Embryonic facial prominence (tissue), 1 donor: ENCODE measurements at regions not wholly inside any gene's neighbourhood (a gene's known extent, or its start where the extent isn't known, plus 50 kb on each side); places are given as distances from the start of the nearest gene placed in this dataset.

Experiments
- DNase-seq: peaks from one replicate; pipeline ENCODE4 v3.0.0-alpha.2; 2016; ENCODE audit errors: extremely low spot score

DNA sequence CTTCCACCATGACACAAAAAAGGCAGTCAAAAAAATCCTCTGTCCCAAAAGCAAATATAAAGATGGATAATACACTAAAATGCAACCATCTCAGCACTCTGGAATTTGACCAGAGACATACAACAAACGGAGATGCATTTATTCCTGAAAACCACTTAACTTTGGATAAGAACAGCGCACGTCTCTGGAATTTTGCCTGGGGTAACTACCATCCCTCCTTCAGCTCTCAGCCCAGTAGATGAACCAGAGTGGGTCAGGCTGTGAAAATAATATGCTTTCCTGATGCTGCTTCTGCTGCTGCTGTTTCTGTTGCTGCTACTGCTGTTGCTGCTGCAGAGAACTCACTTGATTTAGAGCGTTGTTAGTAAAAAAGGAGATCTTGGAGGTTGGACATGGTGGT, 133.8 kb upstream of the ACVR2A start:
- no peak for DNase-seq

DNA sequence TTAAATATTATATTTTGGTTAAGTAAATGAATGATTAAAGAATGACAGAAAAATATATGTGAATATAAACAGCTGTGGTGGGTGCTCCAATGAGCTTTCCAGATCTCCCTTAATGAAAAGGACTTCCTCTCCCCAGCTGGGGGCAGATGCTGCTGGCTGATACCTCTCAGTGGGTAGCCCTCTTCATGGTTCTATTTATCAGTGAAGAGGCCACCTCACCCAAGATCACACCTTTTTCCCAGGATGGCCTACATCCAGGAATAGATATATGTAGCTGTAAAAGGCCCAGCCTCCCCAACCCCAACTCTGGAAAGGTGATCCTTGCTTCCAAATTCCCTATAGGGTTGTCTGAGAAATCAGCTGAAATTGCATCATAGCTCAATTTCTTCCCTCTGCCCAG, 135.2 kb upstream of the ACVR2A start:
- no peak for DNase-seq

DNA sequence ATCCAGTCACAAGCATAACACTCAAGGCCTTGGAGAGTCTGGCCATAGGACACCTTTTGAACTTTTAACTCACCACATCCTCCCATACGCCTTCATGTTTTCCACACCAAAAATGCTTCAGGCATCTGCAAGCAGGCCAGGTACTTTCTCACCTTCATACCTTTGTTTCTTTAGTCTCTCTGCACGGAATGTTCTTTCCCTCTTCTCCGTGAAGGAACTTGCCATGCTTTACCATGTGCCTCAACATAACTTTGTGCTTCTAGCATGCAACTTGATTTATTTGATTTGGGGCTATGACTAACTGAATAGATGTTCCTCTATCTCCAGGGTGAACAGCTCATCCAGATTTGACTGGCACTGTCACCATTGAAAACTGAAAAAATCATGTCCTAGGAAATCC, 141.7 kb upstream of the ACVR2A start:
- no peak for DNase-seq

DNA sequence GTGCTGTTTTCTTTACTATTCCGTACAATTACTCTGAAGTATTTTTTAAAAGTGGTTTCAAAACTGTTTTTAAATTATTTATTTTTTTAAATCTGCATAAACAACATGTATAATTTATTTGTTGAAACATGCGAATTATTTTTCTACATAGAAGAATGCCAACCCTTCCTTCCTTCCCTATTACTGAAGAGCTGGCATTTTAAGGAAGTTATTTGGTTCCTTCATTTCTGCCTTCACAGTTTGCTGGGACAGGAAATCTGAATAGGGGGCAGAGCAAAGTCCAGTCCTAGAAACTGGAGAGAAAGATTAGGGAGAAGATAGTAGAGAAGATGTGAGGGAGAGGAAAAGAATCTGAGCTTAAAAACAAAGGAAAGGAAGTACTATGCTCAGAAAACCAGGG, 146.7 kb upstream of the ACVR2A start:
- DNase-seq = no peak

DNA sequence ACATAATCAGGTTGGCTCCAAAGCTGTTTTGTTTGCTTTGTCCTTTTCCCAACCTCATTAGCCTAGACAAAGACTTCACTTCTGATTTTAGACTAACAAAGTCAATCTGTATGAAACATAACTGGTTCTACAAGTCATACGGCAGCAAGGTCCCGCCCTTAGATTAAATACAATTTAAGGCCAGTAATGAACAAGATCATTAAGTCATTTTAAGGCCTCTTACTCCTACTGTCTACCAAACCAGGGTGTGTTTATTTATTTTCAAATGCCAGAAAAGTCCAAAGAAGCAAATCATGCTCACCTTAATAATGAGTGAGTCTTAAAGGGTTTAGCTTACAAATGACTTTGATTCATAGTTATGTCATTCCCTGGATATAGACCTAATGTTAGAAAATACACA, 148.4 kb upstream of the ACVR2A start:
- DNase-seq = no peak

DNA sequence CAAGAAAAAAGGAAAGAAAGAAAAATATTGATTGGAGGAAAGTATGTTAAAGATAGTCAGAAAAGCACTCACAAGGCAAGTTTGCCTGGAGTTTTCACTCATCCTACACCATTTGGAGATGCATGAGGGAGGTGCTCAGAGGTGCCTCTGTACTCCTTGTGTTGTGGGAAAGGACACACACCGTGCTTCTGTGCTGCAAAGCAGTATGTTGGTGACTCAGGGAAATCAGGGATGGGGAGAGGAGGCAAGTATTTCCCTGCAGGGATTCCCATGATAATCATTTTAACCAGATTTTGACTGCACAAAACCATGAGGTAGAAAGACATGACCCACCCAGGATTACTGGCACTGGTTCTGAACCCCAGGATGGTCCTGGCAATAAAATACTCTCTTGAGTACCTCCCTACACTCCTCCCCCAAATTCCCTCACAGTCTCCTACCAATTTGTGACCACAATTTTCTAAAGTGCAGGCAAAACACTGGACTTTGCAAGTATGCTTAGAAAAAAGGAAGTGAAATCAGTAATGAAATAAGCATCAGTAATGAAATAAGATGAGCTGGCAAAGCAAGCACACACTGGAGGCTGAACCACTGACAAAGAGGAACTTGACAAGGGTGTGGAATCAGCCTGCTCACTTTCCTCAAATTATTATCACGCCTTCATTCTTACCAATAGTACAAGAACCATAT, 155.5 kb upstream of the ACVR2A start:
- no peak for DNase-seq

DNA sequence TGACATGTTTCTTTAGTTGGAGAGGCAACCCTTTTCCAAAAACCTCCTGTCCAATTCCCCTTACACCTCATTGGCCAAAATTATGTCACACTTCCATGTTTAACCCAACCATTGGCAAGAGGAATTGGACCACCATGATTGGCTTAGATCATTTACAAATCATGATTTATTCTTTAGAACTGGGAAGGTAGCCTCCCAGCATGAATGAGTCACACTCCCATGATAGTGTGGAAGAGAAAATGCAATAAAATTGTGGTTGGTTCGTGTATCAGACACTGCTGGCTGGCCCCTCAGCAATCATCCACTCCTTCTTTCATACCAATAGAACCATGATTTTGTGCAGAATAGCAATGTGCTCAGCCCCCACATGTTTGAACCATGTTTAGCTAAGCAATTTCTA, 156.6 kb upstream of the ACVR2A start:
- no peak for DNase-seq

DNA sequence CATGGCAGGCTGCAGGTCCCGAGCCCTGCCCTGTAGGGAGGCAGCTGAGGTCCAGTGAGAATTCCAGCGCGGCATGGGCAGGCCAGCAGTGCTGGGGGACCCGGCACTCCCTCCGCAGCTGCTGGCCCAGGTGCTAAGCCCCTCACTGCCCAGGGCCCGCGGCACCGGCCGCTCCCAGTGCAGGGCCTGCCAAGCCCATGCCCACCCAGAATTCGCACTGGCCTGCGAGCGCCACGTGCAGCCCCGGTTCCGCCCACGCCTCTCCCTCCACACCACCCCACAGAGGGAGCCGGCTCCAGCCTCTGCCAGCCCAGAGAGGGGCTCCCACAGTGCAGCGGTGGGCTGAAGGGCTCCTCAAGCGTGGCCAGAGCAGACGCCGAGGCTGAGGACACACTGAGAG, 158.5 kb upstream of the ACVR2A start:
- no peak for DNase-seq

DNA sequence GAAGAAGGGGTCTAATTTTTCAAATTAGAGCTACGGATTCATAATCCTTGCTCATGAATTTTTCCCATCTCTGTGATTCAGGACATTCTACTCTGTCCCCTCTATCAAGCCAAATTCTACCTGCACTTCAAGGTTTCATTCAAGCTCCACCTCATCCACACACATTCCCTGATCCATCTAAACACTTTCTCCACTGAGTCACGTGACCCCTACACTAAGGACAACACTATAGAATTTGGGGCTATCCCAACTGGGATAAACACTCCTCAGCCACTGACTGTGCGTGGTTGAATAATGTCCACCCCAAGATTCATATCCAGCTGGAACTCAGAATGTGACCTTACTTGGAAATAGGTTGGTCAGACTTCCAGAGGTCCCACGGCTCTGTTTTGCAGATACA, 159.9 kb upstream of the ACVR2A start:
- no peak for DNase-seq

DNA sequence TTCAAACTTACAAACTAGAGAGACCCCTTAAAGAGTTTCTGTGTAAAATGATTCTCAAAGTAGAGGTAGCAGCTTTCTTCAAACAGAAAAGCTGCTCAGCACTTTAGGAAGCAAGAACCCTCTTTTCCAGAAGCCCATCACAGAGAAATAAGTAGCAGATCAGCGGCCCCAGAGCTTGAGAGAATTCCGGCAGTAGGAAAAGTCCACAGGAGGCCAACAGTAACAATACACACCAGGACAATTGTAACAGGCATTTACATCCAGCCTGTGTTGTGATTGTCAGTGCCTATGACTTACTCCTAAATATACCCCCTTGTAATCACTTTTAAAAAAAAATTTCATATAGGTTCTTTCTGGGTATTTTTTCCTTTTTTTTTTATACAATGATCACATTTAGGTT, 161.4 kb upstream of the ACVR2A start:
- no peak for DNase-seq

DNA sequence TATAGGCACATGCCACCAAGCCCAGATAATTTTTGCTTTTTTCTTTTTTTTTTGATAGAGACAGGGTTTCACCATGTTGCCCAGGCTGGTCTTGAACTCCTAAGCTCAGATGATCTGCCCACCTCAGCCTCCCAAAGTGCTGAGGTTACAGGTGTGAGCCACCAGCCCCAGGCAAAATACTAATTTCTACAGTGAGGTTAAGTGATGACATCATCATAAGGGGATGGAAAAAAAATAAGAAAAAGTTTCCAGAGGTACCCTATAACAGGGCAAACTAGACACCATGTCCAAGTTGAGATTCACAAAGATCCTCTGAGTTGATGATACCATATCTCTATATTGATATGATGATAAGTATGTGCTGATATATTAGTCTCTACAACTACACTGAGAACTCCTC, 163.7 kb upstream of the ACVR2A start:
- no peak for DNase-seq

DNA sequence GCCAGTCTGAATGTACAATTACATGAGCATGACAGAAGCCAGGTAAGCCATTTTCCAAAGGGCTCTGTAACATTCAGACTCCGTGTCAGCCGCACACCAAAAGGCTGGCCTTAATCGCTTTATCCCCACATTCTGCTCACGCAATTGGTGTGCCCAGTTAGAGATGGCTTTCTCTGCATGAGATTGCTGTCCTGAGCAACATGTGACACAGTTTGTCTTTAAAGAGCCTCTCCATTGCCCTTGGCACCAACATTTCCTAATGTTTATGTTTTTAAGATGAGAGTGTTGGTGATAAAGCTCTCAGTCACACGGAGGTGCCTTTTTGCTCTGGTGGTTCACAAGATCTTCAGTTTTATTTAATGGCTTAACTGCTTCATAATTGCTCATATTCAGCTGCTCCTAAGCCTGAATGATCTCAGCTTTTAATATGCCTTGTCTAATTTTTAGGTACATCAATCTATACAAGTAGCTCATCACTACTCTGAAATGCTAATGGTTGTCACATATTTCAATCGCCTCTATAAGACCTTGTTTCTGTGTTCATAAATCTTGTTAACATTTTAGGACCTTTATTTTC, 164.8 kb upstream of the ACVR2A start:
- no peak for DNase-seq

DNA sequence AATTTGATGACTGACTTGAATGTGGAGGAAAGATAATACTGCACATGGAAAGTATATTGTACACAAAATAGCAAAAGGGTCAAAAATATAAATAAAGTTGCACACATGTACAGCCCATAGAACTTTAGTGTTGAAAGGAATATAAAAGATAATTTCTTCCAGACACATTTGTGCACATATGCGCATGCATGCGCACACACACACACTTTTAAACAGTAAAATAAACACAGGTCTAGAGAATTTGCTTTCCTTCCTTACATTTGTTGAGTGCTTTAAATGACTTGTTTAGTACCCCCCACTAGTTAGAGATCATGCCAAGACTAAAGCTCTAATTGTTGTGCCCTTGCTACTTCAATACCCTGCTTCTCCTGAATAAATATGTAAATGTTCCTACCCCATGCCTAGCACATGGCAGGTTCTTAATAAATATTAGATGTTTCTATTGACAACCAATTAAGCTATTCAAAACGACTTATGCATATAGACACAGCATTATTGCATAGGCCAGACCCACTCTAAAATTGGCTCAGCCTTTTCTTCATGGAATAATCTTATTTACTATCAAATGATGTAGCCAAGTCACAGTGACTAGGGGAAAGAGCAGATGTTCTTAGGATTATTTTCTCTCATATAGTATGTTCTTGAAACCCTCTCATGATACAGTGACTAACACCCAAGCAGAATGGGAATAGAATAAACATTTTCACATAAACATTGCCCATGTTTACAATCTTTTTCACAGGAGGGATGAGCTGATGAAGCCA, 165.5 kb upstream of the ACVR2A start:
- DNase-seq = no peak

DNA sequence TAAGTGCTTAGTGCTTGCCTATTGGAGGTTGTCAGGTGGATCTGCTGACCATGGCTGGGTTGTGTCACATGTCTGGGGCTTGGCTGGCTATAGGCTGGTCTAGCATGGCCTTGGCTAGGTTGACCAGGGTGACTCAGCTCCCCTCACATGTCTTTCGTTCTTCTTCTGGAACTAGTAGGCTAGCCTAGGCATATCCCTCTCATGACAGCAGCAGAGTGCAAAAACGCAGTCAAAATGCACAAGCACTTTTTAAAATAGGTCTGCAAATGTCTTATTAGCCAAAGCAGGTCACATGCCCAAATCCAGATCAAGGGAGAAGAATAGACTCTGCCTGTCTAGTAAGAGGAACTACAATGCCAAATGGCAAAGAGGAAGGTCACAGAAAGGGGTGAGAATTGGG, 179.7 kb upstream of the ACVR2A start:
- no peak for DNase-seq

DNA sequence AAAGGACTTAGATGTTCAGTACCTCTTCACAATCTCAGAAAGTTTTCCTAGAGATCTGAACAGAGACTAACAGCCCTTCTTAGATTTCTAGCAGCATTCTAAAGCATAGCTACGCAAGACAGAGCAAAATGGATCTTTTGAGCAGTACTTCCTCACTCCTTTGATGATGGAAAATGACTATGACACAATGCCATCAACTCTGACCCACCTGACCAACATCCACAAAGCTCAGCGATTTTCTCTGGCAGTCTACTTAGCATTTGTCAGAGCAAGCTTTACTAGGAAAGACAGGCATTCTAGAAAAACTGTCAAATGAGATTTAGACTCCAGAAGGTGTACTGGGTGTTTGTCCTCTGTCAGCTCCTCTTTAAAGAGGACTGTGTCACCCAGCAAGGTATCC, 180.9 kb upstream of the ACVR2A start:
- DNase-seq = no peak

DNA sequence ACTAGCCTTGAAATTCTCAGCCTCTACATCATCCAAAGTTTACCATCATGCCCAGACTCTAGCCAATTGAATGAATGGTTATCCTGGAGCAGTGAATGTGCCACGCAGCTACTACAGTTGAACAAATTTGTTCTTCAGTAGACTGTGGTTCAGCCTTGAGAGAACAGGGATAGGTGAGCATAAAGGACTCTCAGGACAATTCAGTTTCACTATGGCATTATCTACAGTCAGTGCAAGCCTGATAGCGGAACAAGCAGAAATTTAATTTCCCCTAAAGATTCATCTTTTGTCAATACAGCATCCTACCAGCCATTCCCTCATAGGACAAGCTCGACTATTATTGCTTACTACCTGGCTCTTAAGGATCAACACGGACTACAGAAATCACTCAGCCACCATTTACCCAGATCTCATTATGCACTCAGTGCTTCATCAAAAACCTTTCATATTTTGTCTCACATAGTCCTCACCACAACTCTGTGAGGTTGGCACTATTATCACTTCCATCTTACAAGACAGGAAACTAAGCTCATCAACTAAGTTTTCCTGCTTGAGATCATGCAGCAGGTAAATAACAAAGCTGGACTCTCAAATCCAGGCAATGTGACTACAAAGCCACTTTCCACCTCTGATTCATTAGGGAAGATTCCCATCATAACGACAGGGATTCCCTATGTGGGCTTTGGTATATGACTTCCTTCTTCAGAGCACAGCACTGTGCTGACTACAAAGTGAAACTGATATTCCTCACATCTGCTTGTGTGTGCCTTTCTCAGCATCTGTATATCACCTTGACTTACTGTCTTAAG, 181.5 kb upstream of the ACVR2A start:
- DNase-seq = no peak

DNA sequence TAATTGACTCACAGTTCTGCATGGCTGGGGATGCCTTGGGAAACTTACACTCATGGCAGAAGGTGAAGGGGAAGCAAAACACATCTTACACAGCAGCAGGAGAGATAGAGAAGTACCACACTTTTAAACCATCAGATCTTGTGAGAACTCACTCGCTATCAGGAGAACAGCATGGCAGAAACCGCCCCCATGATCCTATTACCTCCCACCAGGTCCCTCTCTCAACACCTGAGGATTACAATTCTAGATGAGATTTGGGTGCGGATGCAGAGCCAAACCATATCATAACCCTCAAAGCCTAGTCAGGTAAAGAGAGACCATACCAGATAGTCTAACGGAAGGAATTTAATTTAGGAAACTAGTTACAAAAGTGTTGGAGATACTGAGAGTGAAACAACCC, 182.6 kb upstream of the ACVR2A start:
- no peak for DNase-seq

DNA sequence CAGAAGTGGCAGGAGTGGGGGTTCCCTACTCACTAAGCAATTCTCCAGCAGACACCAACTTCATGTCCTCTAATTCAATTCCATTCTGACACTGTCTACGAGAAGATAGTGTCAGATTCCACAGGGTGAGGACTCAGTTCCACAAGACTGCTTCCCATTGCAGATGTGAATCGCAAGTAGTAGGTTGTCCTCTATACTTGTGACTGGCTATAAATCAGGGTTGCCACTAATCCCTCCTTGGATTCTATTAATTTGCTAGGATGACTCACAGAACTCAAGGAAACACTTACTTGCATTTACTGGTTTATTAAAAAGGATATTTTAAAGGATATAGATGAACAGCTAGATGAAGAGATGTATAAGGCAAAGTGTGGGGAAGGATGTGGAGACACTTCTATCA, 184.1 kb upstream of the ACVR2A start:
- DNase-seq = no peak

DNA sequence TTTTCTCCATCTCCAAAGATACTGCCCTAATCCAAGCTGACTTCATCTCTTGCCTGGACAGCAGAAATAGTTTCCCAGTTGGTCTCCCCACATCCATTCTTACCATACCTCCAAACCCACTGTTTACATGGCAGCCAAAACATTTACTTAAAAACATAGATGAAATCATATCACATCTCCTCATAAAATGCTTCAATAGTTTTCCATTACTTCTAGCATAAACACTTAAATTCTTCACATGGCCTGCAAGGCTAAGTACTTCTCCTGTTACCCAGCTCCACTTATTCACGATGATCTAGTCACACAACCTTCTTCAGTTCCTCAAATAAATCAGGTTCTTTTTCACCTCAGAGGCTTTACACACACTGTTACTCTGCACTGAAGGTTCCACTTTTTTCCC, 185.8 kb upstream of the ACVR2A start:
- no peak for DNase-seq

DNA sequence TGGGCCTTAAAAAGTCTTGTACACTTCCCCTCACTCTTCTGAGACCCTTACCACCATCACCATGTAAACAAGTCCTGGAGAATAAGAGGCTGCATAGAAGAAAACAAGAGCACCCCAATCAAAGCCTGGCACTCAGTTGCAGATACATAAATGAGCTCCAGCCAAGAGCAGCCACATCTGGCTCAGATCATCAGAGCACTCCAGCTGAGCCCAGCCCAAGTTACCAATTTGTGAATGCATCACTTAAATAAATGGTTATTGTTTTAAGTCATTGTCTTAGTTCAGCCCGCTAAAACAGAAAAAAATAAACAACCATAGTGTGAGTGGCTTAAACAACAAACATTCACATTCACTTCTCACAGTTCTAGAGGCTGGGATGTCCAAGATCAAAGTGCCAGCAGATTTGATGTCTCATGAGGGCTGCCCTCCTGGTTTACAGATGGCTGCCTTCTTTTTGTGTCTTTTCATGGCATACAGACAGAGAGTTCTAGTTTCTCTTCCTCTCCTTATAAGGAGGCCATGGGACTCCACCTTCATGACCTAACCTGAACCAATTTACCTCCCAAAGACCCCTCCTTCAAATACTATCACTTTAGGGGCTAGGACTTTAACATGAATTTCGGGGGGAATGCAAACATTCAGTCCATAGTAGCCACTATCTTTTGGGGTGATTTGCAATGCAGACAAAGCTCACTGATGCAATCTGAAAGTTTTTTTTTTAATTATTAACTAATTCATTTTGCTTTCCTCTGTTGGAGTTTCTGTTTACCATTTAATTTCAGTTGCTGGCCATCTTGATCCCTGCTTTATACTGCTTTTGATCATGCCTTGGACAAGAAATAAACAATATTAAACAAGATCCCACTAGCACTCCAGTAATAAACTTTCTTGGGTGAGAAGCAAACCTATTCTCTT, 187.5 kb upstream of the ACVR2A start:
- DNase-seq = no peak

DNA sequence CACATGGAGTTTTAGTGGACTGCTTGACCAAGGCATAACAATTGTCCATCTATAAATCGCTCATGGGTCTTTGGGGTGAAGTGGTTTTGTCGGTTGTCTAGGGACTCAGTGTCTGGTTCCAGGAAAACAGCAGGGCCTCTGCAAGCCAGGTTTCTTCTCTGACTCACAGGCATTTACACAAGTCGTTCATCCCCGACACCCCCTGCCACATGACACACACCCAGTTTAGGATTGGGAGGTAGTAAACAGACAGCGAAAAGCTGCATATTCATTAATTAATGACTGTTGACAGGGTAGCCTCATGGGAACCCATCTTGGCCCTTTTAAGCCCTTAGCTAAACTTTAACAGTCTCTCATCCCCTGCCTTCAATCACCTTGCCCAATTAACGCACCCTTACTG, 194.8 kb upstream of the ACVR2A start:
- DNase-seq = no peak
